Osteocyte (in vitro differentiated cells): ENCODE measurements at regions not wholly inside any gene's neighbourhood (a gene's known extent, or its start where the extent isn't known, plus 50 kb on each side); places are given as distances from the start of the nearest gene placed in this dataset.

Source experiments
- DNase-seq: peaks from one replicate; pipeline ENCODE4 v3.0.0; 2021; ENCODE audit warnings: mixed read lengths; ENCODE audit not compliant: unreplicated experiment; ENCODE audit errors: extremely low spot score
- H3K27ac Mint-ChIP-seq: one replicate; pipeline ENCODE4 v1.8.0; 2021; ENCODE audit warnings: mild to moderate bottlenecking, mixed read lengths; ENCODE audit not compliant: unreplicated experiment
- H3K27me3 Mint-ChIP-seq: one replicate; pipeline ENCODE4 v1.8.0; 2021; ENCODE audit warnings: mixed read lengths; ENCODE audit not compliant: unreplicated experiment
- H3K36me3 Mint-ChIP-seq: one replicate; pipeline ENCODE4 v1.8.0; 2021; ENCODE audit warnings: mixed read lengths; ENCODE audit not compliant: unreplicated experiment
- H3K4me1 Mint-ChIP-seq: one replicate; pipeline ENCODE4 v1.8.0; 2021; ENCODE audit warnings: mixed read lengths; ENCODE audit not compliant: unreplicated experiment
- H3K4me3 Mint-ChIP-seq: one replicate; pipeline ENCODE4 v1.8.0; 2021; ENCODE audit warnings: mild to moderate bottlenecking, moderate library complexity, mixed read lengths; ENCODE audit not compliant: unreplicated experiment
- H3K9me3 Mint-ChIP-seq: one replicate; pipeline ENCODE4 v1.8.0; 2021; ENCODE audit warnings: mixed read lengths; ENCODE audit not compliant: unreplicated experiment
- TF ChIP-seq, protein P1 (sequence below): fragments of 200-600 bp; sonication (generic); IDR thresholded peaks from 2 replicates; pipeline ENCODE4 v1.5.0; 2021; ENCODE audit warnings: antibody characterized with exemption, mild to moderate bottlenecking, moderate library complexity

DNA sequence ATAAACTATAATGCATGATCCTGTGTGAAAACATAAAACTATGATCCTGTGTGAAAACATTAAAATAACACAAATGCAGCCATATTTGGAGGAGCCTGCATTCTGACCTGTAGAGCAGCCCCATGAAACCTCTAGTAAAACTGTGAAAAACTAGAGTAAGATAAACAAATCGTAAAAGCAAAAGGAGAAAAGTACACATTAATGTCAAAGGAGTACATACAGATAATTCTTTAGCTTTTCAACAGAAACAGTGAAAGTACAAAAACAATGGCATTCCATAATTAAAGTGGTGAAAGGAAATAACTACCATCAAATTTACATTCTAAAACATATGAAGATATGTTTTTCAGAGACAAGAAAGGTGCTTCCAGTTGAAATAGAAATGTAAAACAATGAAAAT lies 1267.2 kb downstream of the SLITRK1 start:
- DNase-seq: no peak
- H3K27ac Mint-ChIP-seq: no peak overlapping the region
- H3K36me3 Mint-ChIP-seq: no peaks in the 10 kb centered on the region
- TF ChIP-seq, protein P1, sequence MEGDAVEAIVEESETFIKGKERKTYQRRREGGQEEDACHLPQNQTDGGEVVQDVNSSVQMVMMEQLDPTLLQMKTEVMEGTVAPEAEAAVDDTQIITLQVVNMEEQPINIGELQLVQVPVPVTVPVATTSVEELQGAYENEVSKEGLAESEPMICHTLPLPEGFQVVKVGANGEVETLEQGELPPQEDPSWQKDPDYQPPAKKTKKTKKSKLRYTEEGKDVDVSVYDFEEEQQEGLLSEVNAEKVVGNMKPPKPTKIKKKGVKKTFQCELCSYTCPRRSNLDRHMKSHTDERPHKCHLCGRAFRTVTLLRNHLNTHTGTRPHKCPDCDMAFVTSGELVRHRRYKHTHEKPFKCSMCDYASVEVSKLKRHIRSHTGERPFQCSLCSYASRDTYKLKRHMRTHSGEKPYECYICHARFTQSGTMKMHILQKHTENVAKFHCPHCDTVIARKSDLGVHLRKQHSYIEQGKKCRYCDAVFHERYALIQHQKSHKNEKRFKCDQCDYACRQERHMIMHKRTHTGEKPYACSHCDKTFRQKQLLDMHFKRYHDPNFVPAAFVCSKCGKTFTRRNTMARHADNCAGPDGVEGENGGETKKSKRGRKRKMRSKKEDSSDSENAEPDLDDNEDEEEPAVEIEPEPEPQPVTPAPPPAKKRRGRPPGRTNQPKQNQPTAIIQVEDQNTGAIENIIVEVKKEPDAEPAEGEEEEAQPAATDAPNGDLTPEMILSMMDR: no peak
- H3K27me3 Mint-ChIP-seq: no peaks in the 10 kb centered on the region
- no peaks in the 10 kb centered on the region for H3K9me3 Mint-ChIP-seq
- H3K4me3 Mint-ChIP-seq: no peak overlapping the region
- H3K4me1 Mint-ChIP-seq: peaks cover 5% of the 10 kb centered on the region

DNA sequence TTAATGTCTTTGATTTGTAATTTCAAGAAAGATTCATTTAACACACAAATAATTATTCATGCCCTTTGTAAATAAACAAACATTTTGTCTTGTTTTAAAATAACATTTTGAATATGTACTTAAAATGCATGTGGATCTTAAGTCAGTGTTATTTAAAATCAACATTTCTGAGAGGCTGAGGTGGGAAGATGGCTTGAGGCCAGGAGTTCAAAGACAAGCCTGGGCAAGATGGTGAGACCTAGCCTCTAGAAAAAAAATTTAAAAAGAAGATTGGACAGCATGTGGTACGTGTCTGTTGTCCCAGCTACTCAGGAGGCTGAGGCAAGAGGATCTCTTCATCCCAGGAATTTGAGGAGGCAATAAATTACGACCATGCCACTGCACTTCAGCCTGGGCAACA lies 1268.2 kb downstream of the SLITRK1 start:
- H3K4me3 Mint-ChIP-seq: no peak overlapping the region
- no peak for DNase-seq
- no peak overlapping the region for H3K27ac Mint-ChIP-seq
- no peaks in the 10 kb centered on the region for H3K27me3 Mint-ChIP-seq
- H3K4me1 Mint-ChIP-seq: peaks cover 5% of the 10 kb centered on the region
- no peaks in the 10 kb centered on the region for H3K36me3 Mint-ChIP-seq
- no peaks in the 10 kb centered on the region for H3K9me3 Mint-ChIP-seq
- TF ChIP-seq, protein P1: no peak

DNA sequence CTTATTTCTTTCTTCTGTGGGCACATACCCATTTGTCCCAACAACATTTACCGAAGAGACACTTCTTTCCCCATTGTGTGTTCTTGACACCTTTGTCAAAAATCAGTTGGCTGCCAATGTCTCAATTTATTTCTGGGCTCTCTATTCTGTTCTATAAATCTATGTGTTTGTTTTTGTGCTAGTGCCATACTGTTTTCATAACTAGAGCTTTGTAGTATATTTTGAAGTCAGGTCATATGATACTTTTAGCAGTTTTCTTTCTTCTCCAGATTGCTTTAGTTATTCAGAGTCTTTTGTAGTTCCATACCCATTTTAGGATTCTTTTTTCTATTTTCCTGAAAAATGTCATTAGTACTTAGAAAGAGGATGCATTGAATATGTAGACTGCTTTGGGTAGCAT lies 1276.3 kb downstream of the SLITRK1 start:
- DNase-seq: no peak
- Mint-ChIP-seq H3K4me3 (no peak overlapping the region), H3K27me3 (no peaks in the 10 kb centered on the region), H3K27ac (no peak overlapping the region), H3K4me1 (no peaks in the 10 kb centered on the region), H3K9me3 (peaks cover 25% of the 10 kb centered on the region), H3K36me3 (peaks cover 2% of the 10 kb centered on the region)
- TF ChIP-seq, protein P1: no peak

DNA sequence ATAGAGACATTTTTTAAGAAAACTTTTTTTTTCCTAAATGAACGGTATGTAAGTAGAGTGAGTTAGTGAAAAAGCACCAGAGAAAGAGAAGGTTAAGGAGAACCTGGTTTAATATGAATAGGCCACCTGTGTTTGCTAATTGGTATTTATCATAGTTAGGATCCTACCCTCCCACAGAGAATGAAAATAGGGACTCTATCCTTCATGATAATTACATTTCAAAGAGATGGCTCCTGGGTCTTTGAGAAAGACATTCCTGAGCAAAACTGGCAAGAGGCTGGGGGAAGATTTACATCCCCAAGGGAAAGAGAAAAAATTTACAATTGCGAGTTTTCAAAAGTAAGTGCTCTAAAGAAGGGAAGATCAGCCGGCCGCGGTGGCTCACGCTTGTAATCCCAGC lies 1284.5 kb downstream of the SLITRK1 start:
- no peaks in the 10 kb centered on the region for H3K27me3 Mint-ChIP-seq
- DNase-seq: no peak
- H3K27ac Mint-ChIP-seq: no peak overlapping the region
- no peak overlapping the region for H3K4me3 Mint-ChIP-seq
- H3K4me1 Mint-ChIP-seq: no peaks in the 10 kb centered on the region
- peaks cover 3% of the 10 kb centered on the region for H3K36me3 Mint-ChIP-seq
- TF ChIP-seq, protein P1: no peak
- H3K9me3 Mint-ChIP-seq: peaks cover 32% of the 10 kb centered on the region

DNA sequence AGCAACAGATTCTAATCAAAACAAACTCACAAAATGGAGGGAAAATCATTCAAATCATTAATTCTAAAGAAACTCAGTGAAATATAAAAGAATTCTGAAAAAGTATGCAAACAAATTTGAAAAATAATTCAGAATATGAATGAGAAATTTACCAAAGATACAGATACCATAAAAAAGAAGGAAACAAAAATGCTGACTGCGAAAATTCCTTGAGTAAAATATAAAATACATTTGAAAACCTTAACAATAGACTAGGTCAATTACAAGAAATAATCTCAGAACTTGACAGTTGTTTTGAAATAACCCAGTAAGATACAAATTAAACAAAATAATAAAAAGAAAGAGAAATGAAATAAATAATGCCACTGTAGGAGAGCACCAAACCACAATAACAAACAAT lies 1289.0 kb downstream of the SLITRK1 start:
- H3K9me3 Mint-ChIP-seq: peaks cover 34% of the 10 kb centered on the region
- no peak for DNase-seq
- TF ChIP-seq, protein P1: no peak
- no peak overlapping the region for H3K4me3 Mint-ChIP-seq
- H3K27ac Mint-ChIP-seq: no peak overlapping the region
- H3K36me3 Mint-ChIP-seq: peaks cover 3% of the 10 kb centered on the region
- H3K27me3 Mint-ChIP-seq: no peaks in the 10 kb centered on the region
- H3K4me1 Mint-ChIP-seq: no peaks in the 10 kb centered on the region
